HG03280 (cell line): ENCODE measurements at regions not wholly inside any gene's neighbourhood (a gene's known extent, or its start where the extent isn't known, plus 50 kb on each side); places are given as distances from the start of the nearest gene placed in this dataset.
A peak's percentile ranks its signal among the peaks of the same experiment; 100 is the strongest.

ENCODE experiments used
- ATAC-seq: cut with Tn5 transposase; IDR thresholded peaks from one replicate; pipeline ENCODE4 v1.9.1; 2021; ENCODE audit warnings: mild to moderate bottlenecking, moderate library complexity; ENCODE audit not compliant: unreplicated experiment

GRCh38 chr9:84123648-84124406 lies 143.2 kb downstream of the RMI1 start:
- ATAC-seq: peak; percentile 90

- ATAC-seq: no peak
Measured at GRCh38 chr9:84125046-84125445, 144.4 kb downstream of the RMI1 start.

GRCh38 chr9:84129529-84129928 lies 148.9 kb downstream of the RMI1 start:
- no peak for ATAC-seq

GRCh38 chr9:84136119-84136868 lies 155.7 kb downstream of the RMI1 start:
- ATAC-seq: no peak

- ATAC-seq: no peak
Measured at GRCh38 chr9:84137968-84138367, 157.4 kb downstream of the RMI1 start.

- ATAC-seq: no peak
Measured at GRCh38 chr9:84138541-84138940, 157.9 kb downstream of the RMI1 start.

- ATAC-seq: no peak
Measured at GRCh38 chr9:84139296-84140070, 158.9 kb downstream of the RMI1 start.

GRCh38 chr9:84140535-84141101 lies 160.0 kb downstream of the RMI1 start:
- ATAC-seq: no peak

GRCh38 chr9:84141741-84142370 lies 161.3 kb downstream of the RMI1 start:
- ATAC-seq: no peak

- ATAC-seq: no peak
Measured at GRCh38 chr9:84145031-84145430, 164.4 kb downstream of the RMI1 start.

GRCh38 chr9:84145780-84146179 lies 165.2 kb downstream of the RMI1 start:
- no peak for ATAC-seq

GRCh38 chr9:84146893-84147710 lies 166.5 kb downstream of the RMI1 start:
- ATAC-seq: no peak

- no peak for ATAC-seq
Measured at GRCh38 chr9:84151236-84151635, 170.6 kb downstream of the RMI1 start.

GRCh38 chr9:84151640-84152039 lies 171.0 kb downstream of the RMI1 start:
- no peak for ATAC-seq

- no peak for ATAC-seq
Measured at GRCh38 chr9:84152204-84152603, 171.6 kb downstream of the RMI1 start.

- no peak for ATAC-seq
Measured at GRCh38 chr9:84153885-84154284, 173.3 kb downstream of the RMI1 start.

- no peak for ATAC-seq
Measured at GRCh38 chr9:84154320-84154719, 173.7 kb downstream of the RMI1 start.

GRCh38 chr9:84163052-84163650 lies 177.4 kb downstream of the SLC28A3 start:
- ATAC-seq: no peak

GRCh38 chr9:84166891-84167290 lies 173.7 kb downstream of the SLC28A3 start:
- ATAC-seq: no peak

GRCh38 chr9:84169240-84169639 lies 171.3 kb downstream of the SLC28A3 start:
- no peak for ATAC-seq
